ENCODE measurements at regions not wholly inside any gene's neighbourhood (a gene's known extent, or its start where the extent isn't known, plus 50 kb on each side); places are given as distances from the start of the nearest gene placed in this dataset.

DNA sequence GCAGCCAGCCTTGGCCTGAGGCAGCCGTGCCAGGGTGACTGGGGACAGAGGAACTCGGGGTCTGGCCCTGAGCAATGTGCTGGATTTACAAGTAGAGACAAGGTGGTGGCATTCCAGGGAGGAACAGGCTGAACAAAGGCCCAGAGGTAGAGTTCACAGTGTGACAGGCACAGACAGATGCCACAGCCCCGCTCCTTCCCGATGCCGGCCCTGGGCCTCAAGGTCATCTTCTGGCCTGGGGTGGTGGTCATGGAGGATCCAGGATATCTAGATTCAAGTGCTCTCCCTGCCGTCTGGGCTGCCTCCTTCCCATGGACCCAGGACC lies 68.9 kb upstream of the COL13A1 start:
- TF ChIP-seq, protein P1, sequence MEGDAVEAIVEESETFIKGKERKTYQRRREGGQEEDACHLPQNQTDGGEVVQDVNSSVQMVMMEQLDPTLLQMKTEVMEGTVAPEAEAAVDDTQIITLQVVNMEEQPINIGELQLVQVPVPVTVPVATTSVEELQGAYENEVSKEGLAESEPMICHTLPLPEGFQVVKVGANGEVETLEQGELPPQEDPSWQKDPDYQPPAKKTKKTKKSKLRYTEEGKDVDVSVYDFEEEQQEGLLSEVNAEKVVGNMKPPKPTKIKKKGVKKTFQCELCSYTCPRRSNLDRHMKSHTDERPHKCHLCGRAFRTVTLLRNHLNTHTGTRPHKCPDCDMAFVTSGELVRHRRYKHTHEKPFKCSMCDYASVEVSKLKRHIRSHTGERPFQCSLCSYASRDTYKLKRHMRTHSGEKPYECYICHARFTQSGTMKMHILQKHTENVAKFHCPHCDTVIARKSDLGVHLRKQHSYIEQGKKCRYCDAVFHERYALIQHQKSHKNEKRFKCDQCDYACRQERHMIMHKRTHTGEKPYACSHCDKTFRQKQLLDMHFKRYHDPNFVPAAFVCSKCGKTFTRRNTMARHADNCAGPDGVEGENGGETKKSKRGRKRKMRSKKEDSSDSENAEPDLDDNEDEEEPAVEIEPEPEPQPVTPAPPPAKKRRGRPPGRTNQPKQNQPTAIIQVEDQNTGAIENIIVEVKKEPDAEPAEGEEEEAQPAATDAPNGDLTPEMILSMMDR (IDR thresholded peaks at IDR 0.05; ENCODE audit: insufficient read depth, low read length): no peak
- H3K4me3 ChIP-seq (ENCODE audit: low read depth, low read length): no peak overlapping the region
- DNase-seq (ENCODE audit: low read depth): no peak

DNA sequence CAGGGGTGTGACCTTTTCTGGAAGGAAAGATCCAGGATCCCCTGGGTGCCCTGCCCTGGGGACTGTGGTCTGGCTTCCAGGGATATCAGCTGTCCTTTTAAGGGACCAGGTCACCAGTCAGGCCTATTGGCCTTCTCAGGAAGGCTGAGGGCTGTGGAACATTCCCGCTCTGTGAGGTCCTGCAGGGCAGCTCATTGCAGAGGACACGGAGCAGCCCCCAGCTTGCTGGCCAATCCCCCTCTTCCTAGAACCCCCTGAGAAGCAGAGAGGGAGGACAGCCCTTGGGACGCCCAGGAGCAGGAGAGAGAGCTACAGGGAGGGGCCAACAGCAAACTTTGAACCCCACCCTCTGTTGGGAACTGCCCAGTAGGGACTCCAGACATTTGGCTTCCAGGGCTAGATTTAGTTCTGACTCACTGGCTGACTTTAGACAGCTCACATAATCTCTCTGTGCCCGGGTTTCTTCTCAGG lies 67.9 kb upstream of the COL13A1 start:
- no peak overlapping the region for H3K4me3 ChIP-seq (ENCODE audit: low read depth, low read length)
- peak; percentile 87 for DNase-seq (ENCODE audit: low read depth)
- TF ChIP-seq, protein P1 (IDR thresholded peaks at IDR 0.05; ENCODE audit: insufficient read depth, low read length): no peak

GRCh38 chr10:69734416-69734796 lies 67.3 kb upstream of the COL13A1 start:
- DNase-seq (ENCODE audit: low read depth): no peak
- TF ChIP-seq, protein P1 (IDR thresholded peaks at IDR 0.05; ENCODE audit: insufficient read depth, low read length): no peak
- no peak overlapping the region for H3K4me3 ChIP-seq (ENCODE audit: low read depth, low read length)

- no peak overlapping the region for H3K4me3 ChIP-seq (ENCODE audit: low read depth, low read length)
- TF ChIP-seq, protein P1 (IDR thresholded peaks at IDR 0.05; ENCODE audit: insufficient read depth, low read length): no peak
- no peak for DNase-seq (ENCODE audit: low read depth)
Observed at GRCh38 chr10:69734797-69735468, 66.8 kb upstream of the COL13A1 start.

GRCh38 chr10:69736886-69737641 lies 64.6 kb upstream of the COL13A1 start:
- DNase-seq (ENCODE audit: low read depth): no peak
- TF ChIP-seq, protein P1 (IDR thresholded peaks at IDR 0.05; ENCODE audit: insufficient read depth, low read length): no peak
- no peak overlapping the region for H3K4me3 ChIP-seq (ENCODE audit: low read depth, low read length)

- TF ChIP-seq, protein P1 (IDR thresholded peaks at IDR 0.05; ENCODE audit: insufficient read depth, low read length): no peak
- H3K4me3 ChIP-seq (ENCODE audit: low read depth, low read length): no peak overlapping the region
- DNase-seq (ENCODE audit: low read depth): no peak
Observed at GRCh38 chr10:69738071-69738470, 63.6 kb upstream of the COL13A1 start.

Measured in fibroblast of the aortic adventitia (primary cell).